ENCODE measurements at regions not wholly inside any gene's neighbourhood (a gene's known extent, or its start where the extent isn't known, plus 50 kb on each side); places are given as distances from the start of the nearest gene placed in this dataset.

DNA sequence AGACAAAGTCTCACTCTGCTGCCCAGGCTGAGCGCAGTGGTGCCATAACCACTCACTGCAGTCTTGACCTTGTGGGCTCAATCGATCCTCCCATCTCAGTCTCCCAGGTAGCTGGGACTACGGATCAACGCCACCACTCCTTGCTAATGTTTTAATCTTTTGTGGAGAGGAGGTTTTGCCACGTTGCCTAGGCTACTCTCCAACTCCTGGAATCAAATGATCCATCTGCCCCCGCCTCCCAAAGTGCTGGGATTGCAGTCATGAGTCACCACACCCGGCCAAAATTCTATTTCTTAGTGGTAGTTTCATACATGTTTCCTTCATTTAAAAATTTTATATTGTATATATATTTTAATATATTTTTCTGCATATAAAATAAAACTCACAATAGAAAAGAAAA, 125.8 kb upstream of the CLNK start:
- TF ChIP-seq, protein P1, sequence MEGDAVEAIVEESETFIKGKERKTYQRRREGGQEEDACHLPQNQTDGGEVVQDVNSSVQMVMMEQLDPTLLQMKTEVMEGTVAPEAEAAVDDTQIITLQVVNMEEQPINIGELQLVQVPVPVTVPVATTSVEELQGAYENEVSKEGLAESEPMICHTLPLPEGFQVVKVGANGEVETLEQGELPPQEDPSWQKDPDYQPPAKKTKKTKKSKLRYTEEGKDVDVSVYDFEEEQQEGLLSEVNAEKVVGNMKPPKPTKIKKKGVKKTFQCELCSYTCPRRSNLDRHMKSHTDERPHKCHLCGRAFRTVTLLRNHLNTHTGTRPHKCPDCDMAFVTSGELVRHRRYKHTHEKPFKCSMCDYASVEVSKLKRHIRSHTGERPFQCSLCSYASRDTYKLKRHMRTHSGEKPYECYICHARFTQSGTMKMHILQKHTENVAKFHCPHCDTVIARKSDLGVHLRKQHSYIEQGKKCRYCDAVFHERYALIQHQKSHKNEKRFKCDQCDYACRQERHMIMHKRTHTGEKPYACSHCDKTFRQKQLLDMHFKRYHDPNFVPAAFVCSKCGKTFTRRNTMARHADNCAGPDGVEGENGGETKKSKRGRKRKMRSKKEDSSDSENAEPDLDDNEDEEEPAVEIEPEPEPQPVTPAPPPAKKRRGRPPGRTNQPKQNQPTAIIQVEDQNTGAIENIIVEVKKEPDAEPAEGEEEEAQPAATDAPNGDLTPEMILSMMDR (conservative IDR thresholded peaks at IDR 0.05) = no peak
- Mint-ChIP-seq H3K36me3 (no peaks in the 10 kb centered on the region), H3K4me3 (no peak overlapping the region), H3K27me3 (no peaks in the 10 kb centered on the region), H3K9me3 (peaks cover 5% of the 10 kb centered on the region), H3K4me1 (ENCODE audit: unreplicated experiment) (peaks cover 4% of the 10 kb centered on the region), H3K27ac (no peak overlapping the region)
- DNase-seq (ENCODE audit: extremely low spot score, unreplicated experiment) = no peak

DNA sequence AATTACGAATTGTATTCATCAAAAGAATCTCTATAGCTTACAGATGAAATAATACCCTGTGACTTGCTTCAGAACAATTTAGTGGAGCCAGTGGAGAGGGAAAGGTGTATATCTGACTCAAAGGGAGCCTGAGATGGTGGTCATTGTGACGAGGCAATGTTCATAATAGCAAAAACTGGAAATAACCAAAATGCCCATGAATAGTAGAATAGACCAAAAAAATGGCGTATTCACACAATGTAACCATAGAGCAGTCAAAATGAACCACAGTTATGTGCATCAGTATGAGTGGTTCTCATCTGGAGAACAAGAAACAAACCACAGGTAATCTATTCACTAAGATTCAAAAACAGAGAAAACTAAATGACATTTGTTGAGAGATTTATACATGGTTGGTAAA, 125.3 kb upstream of the CLNK start:
- DNase-seq (ENCODE audit: extremely low spot score, unreplicated experiment) = no peak
- peaks cover 5% of the 10 kb centered on the region for H3K9me3 Mint-ChIP-seq
- no peaks in the 10 kb centered on the region for H3K27me3 Mint-ChIP-seq
- TF ChIP-seq, protein P1 (conservative IDR thresholded peaks at IDR 0.05) = no peak
- H3K27ac Mint-ChIP-seq = no peak overlapping the region
- no peaks in the 10 kb centered on the region for H3K36me3 Mint-ChIP-seq
- H3K4me1 Mint-ChIP-seq (ENCODE audit: unreplicated experiment) = peaks cover 4% of the 10 kb centered on the region
- H3K4me3 Mint-ChIP-seq = no peak overlapping the region

DNA sequence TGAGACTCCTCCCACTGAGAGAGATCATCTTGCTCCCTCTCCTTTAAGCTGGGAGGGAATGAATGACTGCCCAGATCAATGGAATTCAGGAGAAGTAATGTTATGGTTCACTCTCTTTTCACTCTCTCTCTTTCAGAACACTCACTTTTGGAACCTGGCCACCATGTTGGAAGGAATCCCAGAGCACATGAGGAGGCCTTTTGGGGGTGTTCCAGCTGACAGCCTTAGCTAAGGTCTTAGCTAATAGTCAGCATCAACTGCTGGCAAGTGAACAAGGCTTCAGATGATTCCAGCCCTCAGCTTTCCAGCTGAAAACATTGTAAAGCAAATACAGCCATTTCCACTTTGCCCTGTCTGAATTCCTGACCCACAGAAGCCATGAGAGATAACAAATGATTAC, 124.0 kb upstream of the CLNK start:
- no peaks in the 10 kb centered on the region for H3K36me3 Mint-ChIP-seq
- DNase-seq (ENCODE audit: extremely low spot score, unreplicated experiment) = no peak
- no peaks in the 10 kb centered on the region for H3K27me3 Mint-ChIP-seq
- H3K4me3 Mint-ChIP-seq = no peak overlapping the region
- TF ChIP-seq, protein P1 (conservative IDR thresholded peaks at IDR 0.05) = no peak
- H3K9me3 Mint-ChIP-seq = no peaks in the 10 kb centered on the region
- peaks cover 8% of the 10 kb centered on the region for H3K4me1 Mint-ChIP-seq (ENCODE audit: unreplicated experiment)
- H3K27ac Mint-ChIP-seq = no peak overlapping the region

DNA sequence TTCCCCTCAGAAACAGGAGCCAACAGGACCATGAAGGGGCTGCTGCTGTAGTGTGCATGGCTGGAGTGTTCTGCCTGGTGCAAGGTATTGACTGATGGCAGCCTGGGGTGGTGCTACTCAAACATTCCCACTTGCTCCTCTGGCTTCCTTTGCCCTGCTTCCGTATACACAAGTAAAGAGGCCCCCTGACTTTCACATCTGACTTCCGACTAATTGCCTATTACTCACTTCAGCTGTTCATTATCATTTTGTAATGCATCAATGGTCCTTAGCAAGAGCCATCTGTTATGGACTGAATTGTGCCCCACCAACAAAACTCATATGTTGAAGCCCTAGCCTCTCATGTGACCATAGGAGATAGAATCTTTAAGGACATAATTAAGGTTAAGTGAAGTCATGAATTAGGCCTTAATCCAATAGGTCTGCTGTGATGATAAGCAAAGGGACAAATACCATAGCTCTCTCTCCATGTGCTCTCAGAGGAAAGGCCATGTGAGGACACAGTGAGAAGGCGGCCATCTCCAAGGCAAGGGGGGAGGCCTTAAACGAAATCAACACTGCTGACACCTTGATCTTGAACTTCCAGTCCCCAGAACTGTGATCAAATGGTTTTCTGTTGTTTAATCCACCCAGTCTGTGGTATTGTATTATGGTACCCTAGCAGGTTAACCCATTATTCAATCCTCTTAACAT, 122.5 kb upstream of the CLNK start:
- Mint-ChIP-seq H3K27ac (no peak overlapping the region), H3K4me3 (no peak overlapping the region), H3K4me1 (ENCODE audit: unreplicated experiment) (peaks cover 9% of the 10 kb centered on the region), H3K36me3 (no peaks in the 10 kb centered on the region), H3K27me3 (no peaks in the 10 kb centered on the region), H3K9me3 (no peaks in the 10 kb centered on the region)
- no peak for DNase-seq (ENCODE audit: extremely low spot score, unreplicated experiment)
- TF ChIP-seq, protein P1 (conservative IDR thresholded peaks at IDR 0.05) = no peak

DNA sequence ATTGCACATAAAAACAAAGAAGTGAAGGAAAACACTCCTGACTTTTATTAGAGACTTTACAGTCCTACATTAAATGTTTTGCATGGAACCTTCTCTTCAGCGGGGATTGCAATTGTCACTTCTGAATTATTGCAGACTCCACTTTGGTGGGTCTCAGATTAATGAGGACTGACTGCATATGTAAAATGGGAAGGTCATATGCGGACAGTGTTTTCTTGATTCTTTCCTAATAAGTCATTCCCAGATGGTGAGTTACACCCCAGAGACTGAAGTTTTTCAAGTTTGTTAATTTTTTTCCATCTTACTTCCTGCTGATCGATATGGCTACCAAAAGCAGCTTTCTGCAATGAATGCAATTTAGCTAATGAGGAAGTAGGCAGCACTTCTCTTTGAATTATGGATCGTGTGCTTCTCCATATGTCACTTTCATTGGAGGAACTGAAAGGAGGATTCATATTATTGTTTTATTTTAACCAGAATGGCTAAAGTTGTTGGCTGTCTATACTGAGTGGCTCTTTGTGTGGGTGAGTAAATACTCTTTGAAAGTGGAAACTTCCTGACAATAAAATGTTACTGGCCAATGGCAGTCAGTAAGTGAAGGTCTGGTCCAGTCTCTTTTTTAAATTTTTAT, 119.3 kb upstream of the CLNK start:
- Mint-ChIP-seq H3K4me3 (no peak overlapping the region), H3K36me3 (no peaks in the 10 kb centered on the region), H3K9me3 (no peaks in the 10 kb centered on the region), H3K27ac (no peak overlapping the region), H3K27me3 (no peaks in the 10 kb centered on the region), H3K4me1 (ENCODE audit: unreplicated experiment) (peaks cover 9% of the 10 kb centered on the region)
- TF ChIP-seq, protein P1 (conservative IDR thresholded peaks at IDR 0.05) = no peak
- DNase-seq (ENCODE audit: extremely low spot score, unreplicated experiment) = no peak

Data from type B pancreatic cell (in vitro differentiated cells).